Activated naive CD4-positive, alpha-beta T cell treated with anti-CD3 and anti-CD28 coated beads for 36 hours (primary cell): ENCODE measurements at regions not wholly inside any gene's neighbourhood (a gene's known extent, or its start where the extent isn't known, plus 50 kb on each side); places are given as distances from the start of the nearest gene placed in this dataset.

ENCODE experiments used
- CTCF ChIA-PET: fragments of 350-600 bp; sonication (Branson Sonifier 250); formaldehyde crosslinking; loops from one replicate; lab custom pipeline; 2021; ENCODE audit warnings: antibody characterized with exemption; lab: Charles Lee
- DNase-seq: peaks from one replicate; pipeline ENCODE4 v3.0.0-alpha.2; 2020
- H3K27ac Mint-ChIP-seq: one replicate; pipeline ENCODE4 v1.8.0; 2021; ENCODE audit warnings: mild to moderate bottlenecking, mixed read lengths
- H3K27me3 Mint-ChIP-seq: one replicate; pipeline ENCODE4 v1.8.0; 2021; ENCODE audit warnings: low read depth, mixed read lengths
- H3K36me3 Mint-ChIP-seq: one replicate; pipeline ENCODE4 v1.8.0; 2021; ENCODE audit warnings: low read depth, mixed read lengths
- H3K4me1 Mint-ChIP-seq: one replicate; pipeline ENCODE4 v1.8.0; 2021; ENCODE audit warnings: low read depth, mixed read lengths
- H3K4me3 Mint-ChIP-seq: one replicate; pipeline ENCODE4 v1.8.0; 2021; ENCODE audit warnings: mild to moderate bottlenecking, moderate library complexity, mixed read lengths
- H3K9me3 Mint-ChIP-seq: one replicate; pipeline ENCODE4 v1.8.0; 2021; ENCODE audit warnings: mixed read lengths
- intact Hi-C: fragments of 100-400 bp; cut with micrococcal nuclease; formaldehyde crosslinking; loops from one replicate; pipeline ENCODE4 v1.15.1; 2023

DNA sequence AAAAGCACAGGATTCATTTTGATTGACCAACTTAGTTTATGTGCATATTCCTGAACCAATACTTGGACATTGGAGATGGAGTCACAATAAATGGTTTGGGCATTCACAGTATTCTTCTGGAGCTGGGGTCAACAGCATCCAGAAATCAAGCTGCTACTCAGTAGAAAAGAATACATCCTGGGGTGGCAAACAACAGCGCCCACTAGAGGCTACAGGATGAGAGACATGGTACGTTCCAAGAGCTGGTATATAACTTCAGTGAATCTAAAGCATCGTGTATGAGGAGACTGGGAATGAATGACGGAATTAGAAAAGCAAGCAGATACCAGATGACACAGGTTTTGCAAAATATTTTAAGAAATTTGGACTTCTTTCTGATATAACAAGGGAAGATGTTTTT, 142.9 kb upstream of the FIGN start:
- CTCF ChIA-PET, result no interaction called here
- DNase-seq, result peak; percentile 12

GRCh38 chr2:163877316-163877715, 141.5 kb upstream of the FIGN start:
- H3K27me3 Mint-ChIP-seq, result no peaks in the 10 kb centered on the region
- no peaks in the 10 kb centered on the region for H3K4me1 Mint-ChIP-seq
- DNase-seq, result no peak
- H3K27ac Mint-ChIP-seq, result no peak overlapping the region
- H3K4me3 Mint-ChIP-seq, result no peak overlapping the region
- intact Hi-C loops, result no loop called here
- peaks cover 9% of the 10 kb centered on the region for H3K9me3 Mint-ChIP-seq
- no peaks in the 10 kb centered on the region for H3K36me3 Mint-ChIP-seq
- CTCF ChIA-PET, result interaction anchor here (0.6 to 0.7 kb wide), 2 partner anchors 19 to 964 kb away, joined by 3 read pairs; partner anchors contain the start of gene COBLL1

More for the DNA sequence above, 142.9 kb upstream of the FIGN start:
- intact Hi-C loops, result no loop called here
- no peaks in the 10 kb centered on the region for H3K36me3 Mint-ChIP-seq
- peaks cover 9% of the 10 kb centered on the region for H3K9me3 Mint-ChIP-seq
- H3K27ac Mint-ChIP-seq, result no peak overlapping the region
- H3K4me3 Mint-ChIP-seq, result no peak overlapping the region
- no peaks in the 10 kb centered on the region for H3K27me3 Mint-ChIP-seq
- H3K4me1 Mint-ChIP-seq, result no peaks in the 10 kb centered on the region

- no peaks in the 10 kb centered on the region for H3K36me3 Mint-ChIP-seq
- H3K27ac Mint-ChIP-seq, result no peak overlapping the region
- intact Hi-C loops, result no loop called here
- peaks cover 10% of the 10 kb centered on the region for H3K9me3 Mint-ChIP-seq
- H3K4me1 Mint-ChIP-seq, result no peaks in the 10 kb centered on the region
- DNase-seq, result no peak
- H3K4me3 Mint-ChIP-seq, result no peak overlapping the region
- CTCF ChIA-PET, result no interaction called here
- H3K27me3 Mint-ChIP-seq, result no peaks in the 10 kb centered on the region
Observed at GRCh38 chr2:163863073-163863472, 127.3 kb upstream of the FIGN start.

DNA sequence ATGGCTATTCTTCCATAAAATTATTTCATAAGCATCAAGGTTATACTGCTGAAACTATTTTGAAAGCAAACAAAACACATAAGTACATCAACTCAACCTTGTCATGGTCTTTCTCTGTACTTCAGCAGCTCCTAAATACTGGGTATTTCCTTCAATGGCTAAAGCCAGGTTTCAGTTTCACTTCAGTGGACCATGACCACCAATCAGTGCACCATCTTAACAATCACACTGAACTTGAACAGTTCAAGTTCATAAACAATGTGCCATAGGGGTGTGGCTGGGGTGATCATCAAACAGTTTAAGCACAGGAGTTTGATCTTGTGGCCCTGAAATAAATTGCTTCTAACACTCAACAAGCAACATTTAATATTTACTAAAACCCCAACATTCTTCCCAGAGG, 124.1 kb upstream of the FIGN start:
- Mint-ChIP-seq H3K36me3 (no peaks in the 10 kb centered on the region), H3K27me3 (no peaks in the 10 kb centered on the region), H3K9me3 (peaks cover 2% of the 10 kb centered on the region), H3K27ac (no peak overlapping the region), H3K4me3 (no peak overlapping the region), H3K4me1 (no peaks in the 10 kb centered on the region)
- intact Hi-C loops, result no loop called here
- DNase-seq, result no peak
- CTCF ChIA-PET, result no interaction called here

DNA sequence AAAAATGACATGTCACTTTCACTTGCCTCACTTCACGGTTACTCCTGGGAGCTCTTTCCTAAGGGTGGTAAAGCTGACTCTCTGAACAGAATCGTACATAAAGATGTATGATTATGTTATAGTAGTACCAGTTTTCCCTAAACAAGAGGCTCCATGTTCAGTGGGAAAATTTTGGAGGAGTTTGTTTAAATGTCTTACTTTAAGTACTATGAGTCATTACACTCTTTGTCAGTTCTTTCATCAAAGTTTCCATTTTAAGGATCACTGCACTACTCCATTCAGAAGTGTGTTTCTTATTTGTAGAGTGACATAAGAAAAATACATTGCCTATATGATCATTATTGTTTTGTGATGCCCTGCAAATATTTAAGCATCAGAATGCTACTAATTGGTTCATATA, 121.1 kb upstream of the FIGN start:
- H3K9me3 Mint-ChIP-seq, result peaks cover 3% of the 10 kb centered on the region
- H3K4me3 Mint-ChIP-seq, result no peak overlapping the region
- H3K27ac Mint-ChIP-seq, result no peak overlapping the region
- DNase-seq, result no peak
- H3K4me1 Mint-ChIP-seq, result no peaks in the 10 kb centered on the region
- no peaks in the 10 kb centered on the region for H3K27me3 Mint-ChIP-seq
- intact Hi-C loops, result no loop called here
- CTCF ChIA-PET, result no interaction called here
- H3K36me3 Mint-ChIP-seq, result no peaks in the 10 kb centered on the region

DNA sequence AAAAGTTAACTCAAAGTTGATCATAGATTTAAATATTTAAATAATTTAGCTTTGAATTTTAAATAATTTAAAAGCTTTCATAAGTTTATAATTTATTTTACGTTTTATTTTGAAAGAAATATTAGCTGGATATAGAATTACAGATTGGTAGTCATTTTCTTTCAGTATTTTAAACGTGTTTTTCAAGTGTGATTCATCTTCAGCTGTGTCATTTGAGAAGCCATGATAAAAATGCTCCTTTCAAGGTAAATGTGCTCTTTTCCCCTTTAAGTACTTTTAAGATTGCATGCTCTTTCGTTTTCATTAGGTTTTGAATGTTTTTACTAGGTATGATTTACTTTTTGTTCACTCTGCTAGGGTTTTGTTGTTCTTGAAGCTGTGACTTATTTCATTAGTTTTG, 116.8 kb upstream of the FIGN start:
- DNase-seq, result no peak

GRCh38 chr2:163849756-163850435, 114.1 kb upstream of the FIGN start:
- no peak overlapping the region for H3K4me3 Mint-ChIP-seq
- intact Hi-C loops, result no loop called here
- DNase-seq, result no peak
- H3K27me3 Mint-ChIP-seq, result no peaks in the 10 kb centered on the region
- H3K4me1 Mint-ChIP-seq, result no peaks in the 10 kb centered on the region
- H3K36me3 Mint-ChIP-seq, result no peaks in the 10 kb centered on the region
- no peak overlapping the region for H3K27ac Mint-ChIP-seq
- CTCF ChIA-PET, result no interaction called here
- peaks cover 2% of the 10 kb centered on the region for H3K9me3 Mint-ChIP-seq

More for the DNA sequence above, 116.8 kb upstream of the FIGN start:
- peaks cover 3% of the 10 kb centered on the region for H3K9me3 Mint-ChIP-seq
- H3K4me1 Mint-ChIP-seq, result no peaks in the 10 kb centered on the region
- no peaks in the 10 kb centered on the region for H3K36me3 Mint-ChIP-seq
- H3K4me3 Mint-ChIP-seq, result no peak overlapping the region
- H3K27ac Mint-ChIP-seq, result no peak overlapping the region
- CTCF ChIA-PET, result interaction anchor here (0.6 kb wide), 1 partner anchor 745 kb away, joined by 3 read pairs; no protein-coding TSS in a partner anchor
- no peaks in the 10 kb centered on the region for H3K27me3 Mint-ChIP-seq
- intact Hi-C loops, result no loop called here

- H3K36me3 Mint-ChIP-seq, result no peaks in the 10 kb centered on the region
- intact Hi-C loops, result no loop called here
- CTCF ChIA-PET, result no interaction called here
- H3K27ac Mint-ChIP-seq, result no peak overlapping the region
- no peaks in the 10 kb centered on the region for H3K27me3 Mint-ChIP-seq
- no peak overlapping the region for H3K4me3 Mint-ChIP-seq
- DNase-seq, result no peak
- no peaks in the 10 kb centered on the region for H3K4me1 Mint-ChIP-seq
- H3K9me3 Mint-ChIP-seq, result peaks cover 1% of the 10 kb centered on the region
Observed at GRCh38 chr2:163838890-163839289, 103.1 kb upstream of the FIGN start.

- intact Hi-C loops, result no loop called here
- H3K4me3 Mint-ChIP-seq, result no peak overlapping the region
- no peak for DNase-seq
- no peaks in the 10 kb centered on the region for H3K4me1 Mint-ChIP-seq
- H3K9me3 Mint-ChIP-seq, result peaks cover 1% of the 10 kb centered on the region
- CTCF ChIA-PET, result no interaction called here
- no peaks in the 10 kb centered on the region for H3K36me3 Mint-ChIP-seq
- no peak overlapping the region for H3K27ac Mint-ChIP-seq
- H3K27me3 Mint-ChIP-seq, result no peaks in the 10 kb centered on the region
Observed at GRCh38 chr2:163836167-163836566, 100.4 kb upstream of the FIGN start.

- Mint-ChIP-seq H3K36me3 (no peaks in the 10 kb centered on the region), H3K4me3 (no peak overlapping the region), H3K27ac (no peak overlapping the region), H3K4me1 (no peaks in the 10 kb centered on the region), H3K9me3 (peaks cover 1% of the 10 kb centered on the region), H3K27me3 (no peaks in the 10 kb centered on the region)
- intact Hi-C loops, result no loop called here
- CTCF ChIA-PET, result interaction anchor here (0.6 kb wide), 1 partner anchor 228 kb away, joined by 3 read pairs; no protein-coding TSS in a partner anchor
- no peak for DNase-seq
Observed at GRCh38 chr2:163834841-163835240, 99.0 kb upstream of the FIGN start.

DNA sequence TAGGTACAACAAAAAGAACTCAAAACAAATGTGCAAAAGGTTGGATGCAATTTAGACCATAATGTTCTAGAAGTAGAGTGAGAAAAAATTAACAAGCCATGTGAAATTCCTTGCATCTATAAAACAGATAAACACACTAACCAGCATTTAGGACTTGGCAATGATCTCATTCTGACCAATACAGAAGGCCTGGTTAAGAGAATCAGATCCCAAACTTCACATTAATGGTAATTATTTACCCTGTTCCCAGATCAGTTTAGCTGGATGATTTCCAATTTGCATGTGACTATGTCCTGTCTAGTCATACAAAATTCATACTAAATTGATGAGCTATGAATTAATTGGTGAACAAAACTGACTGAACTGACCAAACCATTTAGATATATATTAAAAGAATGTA, 98.4 kb upstream of the FIGN start:
- Mint-ChIP-seq H3K36me3 (no peaks in the 10 kb centered on the region), H3K27me3 (no peaks in the 10 kb centered on the region), H3K27ac (no peak overlapping the region), H3K4me1 (no peaks in the 10 kb centered on the region), H3K4me3 (no peak overlapping the region), H3K9me3 (peaks cover 1% of the 10 kb centered on the region)
- no peak for DNase-seq
- CTCF ChIA-PET, result no interaction called here
- intact Hi-C loops, result no loop called here

DNA sequence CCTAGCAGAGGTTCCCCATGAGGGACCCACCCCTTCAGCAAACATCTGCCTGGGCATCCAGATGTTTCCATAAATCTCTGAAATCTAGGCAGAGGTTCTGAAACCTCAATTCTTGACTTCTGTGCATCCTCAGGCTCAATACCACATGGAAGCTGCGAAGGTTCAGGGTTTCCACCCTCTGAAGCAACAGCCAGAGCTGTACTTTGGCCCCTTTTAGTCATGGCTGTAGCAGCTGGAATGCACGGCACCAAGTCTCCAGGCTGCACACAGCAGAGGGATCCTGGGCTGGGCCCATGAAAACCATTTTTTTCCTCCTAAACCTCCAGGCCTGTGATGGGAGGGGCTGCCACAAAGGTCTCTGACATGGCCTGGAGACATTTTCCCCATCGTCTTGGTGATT, 93.0 kb upstream of the FIGN start:
- intact Hi-C loops, result no loop called here
- CTCF ChIA-PET, result no interaction called here
- H3K36me3 Mint-ChIP-seq, result no peaks in the 10 kb centered on the region
- no peaks in the 10 kb centered on the region for H3K4me1 Mint-ChIP-seq
- H3K4me3 Mint-ChIP-seq, result no peak overlapping the region
- peaks cover 7% of the 10 kb centered on the region for H3K9me3 Mint-ChIP-seq
- DNase-seq, result no peak
- H3K27ac Mint-ChIP-seq, result no peak overlapping the region
- no peaks in the 10 kb centered on the region for H3K27me3 Mint-ChIP-seq

DNA sequence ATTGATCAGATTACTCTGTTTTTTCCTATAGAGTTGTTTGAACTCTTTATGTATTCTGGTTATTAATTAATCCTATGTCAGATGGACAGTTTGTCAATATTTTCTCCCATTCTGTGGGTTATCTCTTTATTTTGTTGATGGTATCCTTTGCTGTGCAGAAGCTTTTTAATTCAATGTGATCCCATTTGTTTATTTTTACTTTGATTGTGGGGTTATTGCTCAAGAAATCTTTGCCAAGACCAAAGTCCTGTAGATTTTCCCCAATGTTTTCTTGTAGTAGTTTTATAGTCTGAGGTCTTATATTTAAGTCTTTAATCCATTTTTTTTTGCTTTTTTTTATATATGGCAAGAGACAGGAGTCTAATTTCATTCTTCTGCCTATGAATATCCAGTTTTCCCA, 86.2 kb upstream of the FIGN start:
- no peaks in the 10 kb centered on the region for H3K4me1 Mint-ChIP-seq
- CTCF ChIA-PET, result no interaction called here
- peaks cover 15% of the 10 kb centered on the region for H3K9me3 Mint-ChIP-seq
- no peaks in the 10 kb centered on the region for H3K36me3 Mint-ChIP-seq
- no peak overlapping the region for H3K4me3 Mint-ChIP-seq
- intact Hi-C loops, result no loop called here
- DNase-seq, result no peak
- no peak overlapping the region for H3K27ac Mint-ChIP-seq
- no peaks in the 10 kb centered on the region for H3K27me3 Mint-ChIP-seq
